GM18907 (cell line): ENCODE measurements at regions not wholly inside any gene's neighbourhood (a gene's known extent, or its start where the extent isn't known, plus 50 kb on each side); places are given as distances from the start of the nearest gene placed in this dataset.

ENCODE experiments used
- ATAC-seq: cut with Tn5 transposase; IDR thresholded peaks from one replicate; pipeline ENCODE4 v1.9.1; 2021; ENCODE audit warnings: mild to moderate bottlenecking, moderate library complexity; ENCODE audit not compliant: unreplicated experiment

GRCh38 chr7:46886669-46887374, 695.1 kb downstream of the TNS3 start:
- ATAC-seq: no peak

- no peak for ATAC-seq
Measured at GRCh38 chr7:46885167-46885566, 696.7 kb downstream of the TNS3 start.

GRCh38 chr7:46881507-46882127, 700.3 kb downstream of the TNS3 start:
- no peak for ATAC-seq

- no peak for ATAC-seq
Measured at GRCh38 chr7:46880508-46881196, 701.3 kb downstream of the TNS3 start.

DNA sequence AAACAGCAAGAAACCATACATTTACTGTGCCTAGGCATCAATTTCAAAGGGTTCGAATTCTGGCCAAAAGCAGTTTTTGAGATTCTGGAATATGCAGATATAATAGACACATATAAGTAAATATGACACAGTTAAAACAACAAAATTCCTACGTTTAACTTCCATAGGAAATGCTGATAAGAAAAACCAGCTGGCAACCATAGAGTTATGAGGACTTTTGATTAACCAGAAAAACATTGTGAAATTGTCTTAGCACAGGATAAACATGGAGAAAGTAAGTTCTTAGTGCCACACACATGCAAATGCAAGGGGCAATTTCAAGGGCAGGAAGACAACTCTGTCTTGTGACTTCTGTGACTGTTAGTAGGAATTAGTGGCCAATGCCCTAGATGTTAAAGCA, 702.1 kb downstream of the TNS3 start:
- ATAC-seq: no peak

DNA sequence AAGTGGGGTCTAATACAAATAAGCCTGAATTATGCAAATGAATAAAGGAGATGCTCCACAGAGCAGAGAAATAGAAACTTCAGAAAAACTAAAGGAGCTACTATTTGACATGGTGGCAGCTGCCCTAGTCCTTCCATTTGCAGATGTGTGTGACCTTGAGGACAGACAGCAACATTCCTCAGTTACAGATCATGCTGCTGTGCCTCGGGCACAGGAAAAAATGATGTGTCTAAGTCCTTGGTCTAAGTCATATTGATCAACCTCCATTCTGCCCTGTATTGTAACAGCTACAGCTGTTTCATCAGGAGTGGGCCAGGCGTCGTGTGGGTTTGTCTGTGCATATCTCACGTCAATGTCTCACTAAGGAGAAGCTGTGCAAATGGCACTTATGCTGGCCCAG, 710.4 kb downstream of the TNS3 start:
- ATAC-seq: no peak

DNA sequence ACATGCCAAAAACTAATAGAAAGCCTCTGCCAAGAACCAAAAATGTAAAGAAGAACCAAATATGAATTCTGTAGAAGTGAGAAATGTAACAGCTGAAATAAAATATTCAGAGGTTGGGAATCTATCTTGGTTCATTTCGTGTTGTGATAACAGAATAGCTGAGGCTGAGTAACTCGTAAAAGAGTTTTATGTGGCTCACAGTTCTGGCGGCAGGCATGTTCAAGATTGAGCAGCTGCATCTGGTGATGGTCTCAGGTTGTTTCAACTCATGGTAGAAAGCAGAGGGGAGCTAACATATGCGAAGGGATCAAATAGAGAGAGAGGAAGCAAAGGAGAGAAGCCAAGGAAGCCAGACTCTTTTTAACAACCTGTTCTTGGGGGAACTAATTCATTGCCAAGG, 717.2 kb downstream of the TNS3 start:
- ATAC-seq: no peak

- ATAC-seq: no peak
Measured at GRCh38 chr7:46859963-46860475, 721.9 kb downstream of the TNS3 start.

- ATAC-seq: no peak
Measured at GRCh38 chr7:46855851-46856250, 726.1 kb downstream of the TNS3 start.

DNA sequence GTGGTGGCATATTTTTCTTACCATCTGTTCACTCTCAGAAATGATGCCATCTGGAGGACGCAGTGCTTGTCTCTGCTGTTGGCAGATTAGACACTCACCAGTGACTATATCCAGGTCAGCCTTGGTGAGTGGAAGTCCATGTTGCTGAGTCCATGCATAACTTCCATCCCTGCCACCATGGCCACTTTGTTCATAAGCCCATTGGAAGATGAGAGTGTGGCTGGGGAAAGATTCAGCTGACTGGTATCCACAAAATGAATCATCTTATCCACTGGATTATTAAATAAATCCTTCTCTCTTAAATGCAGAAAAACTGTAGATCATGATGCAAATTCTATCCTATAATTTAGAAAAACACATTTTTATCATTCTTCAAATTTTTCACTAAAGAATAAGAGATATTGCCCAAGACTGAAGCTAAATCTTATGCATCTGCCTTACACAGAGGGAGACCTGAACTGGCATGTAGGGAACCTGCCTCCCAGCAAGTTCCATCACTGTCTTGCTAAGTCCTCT, 726.9 kb downstream of the TNS3 start:
- ATAC-seq: no peak

DNA sequence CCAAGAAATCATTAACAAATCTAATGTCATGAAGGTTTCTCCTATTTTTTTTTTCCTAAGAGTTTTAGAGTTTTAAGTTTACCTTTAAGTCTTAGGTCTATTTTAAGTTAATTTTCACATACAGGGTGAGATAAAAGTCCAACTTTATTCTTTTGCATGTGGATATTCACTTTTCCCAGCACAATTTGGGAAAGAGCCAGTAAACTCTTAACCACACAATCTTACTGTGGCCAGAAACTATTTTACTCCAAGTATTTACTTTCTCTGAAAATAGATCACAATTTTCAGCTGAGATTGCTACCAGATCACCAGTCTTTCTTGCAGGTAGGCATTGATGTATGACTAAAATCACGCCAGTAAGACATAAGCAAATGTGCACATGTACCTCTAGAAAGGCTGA, 728.5 kb downstream of the TNS3 start:
- ATAC-seq: no peak

DNA sequence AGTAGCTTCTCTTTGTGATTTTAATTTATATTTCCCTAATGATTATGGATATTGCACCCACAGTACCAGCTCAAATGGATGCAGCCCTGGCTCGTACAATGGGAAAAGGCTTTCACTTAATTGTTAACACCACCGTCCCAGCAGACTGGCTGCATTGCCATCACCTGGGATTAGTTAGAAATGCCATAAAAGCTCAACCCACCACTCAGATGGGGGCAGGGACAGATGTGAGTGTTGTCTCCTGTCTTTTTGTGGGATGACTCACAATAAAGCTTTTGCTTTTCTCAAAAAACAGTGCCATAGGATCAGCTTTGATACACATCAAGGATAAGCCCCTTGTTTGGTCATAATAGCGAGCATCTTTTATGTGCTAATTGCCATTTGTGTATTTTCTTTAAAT, 729.1 kb downstream of the TNS3 start:
- no peak for ATAC-seq

DNA sequence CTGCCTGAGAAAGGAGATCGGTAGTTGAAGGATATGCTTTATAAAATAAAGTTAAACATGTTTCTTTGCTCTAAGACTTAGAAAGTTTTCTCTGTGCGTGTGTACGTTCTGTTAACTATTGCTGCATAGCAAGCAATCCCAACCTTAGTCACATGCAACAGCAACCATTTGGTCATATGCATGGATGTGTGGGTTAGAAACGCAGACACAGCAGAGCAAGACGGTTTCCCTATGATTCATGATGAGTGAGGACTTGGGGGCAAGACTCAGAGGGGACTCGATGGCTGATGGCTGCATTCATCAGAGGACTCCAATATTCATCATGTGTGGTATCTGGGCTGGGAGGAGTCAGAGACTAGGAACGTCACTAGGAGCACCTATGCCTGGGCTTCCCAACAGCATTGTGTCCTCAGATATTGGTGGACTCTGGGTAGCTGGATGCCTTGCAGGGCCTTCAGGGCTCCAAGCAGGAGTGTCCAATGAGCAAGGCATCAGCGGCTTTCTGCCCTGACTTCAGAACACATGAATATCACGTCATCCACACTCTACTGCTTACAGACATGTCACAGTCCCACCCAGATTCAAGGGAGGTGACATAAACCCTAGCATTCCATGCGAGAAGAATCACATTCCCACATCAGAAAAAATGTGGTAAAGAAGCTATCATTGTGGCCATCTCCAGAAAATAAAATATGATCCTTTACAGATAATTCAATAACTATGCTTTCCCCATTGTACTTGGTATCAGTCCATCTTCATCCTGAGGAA, 731.2 kb downstream of the TNS3 start:
- ATAC-seq: no peak

- ATAC-seq: no peak
Measured at GRCh38 chr7:46848944-46849343, 733.0 kb downstream of the TNS3 start.

- no peak for ATAC-seq
Measured at GRCh38 chr7:46848311-46848710, 733.6 kb downstream of the TNS3 start.

- no peak for ATAC-seq
Measured at GRCh38 chr7:46847126-46847525, 734.8 kb downstream of the TNS3 start.

- no peak for ATAC-seq
Measured at GRCh38 chr7:46844486-46844885, 737.4 kb downstream of the TNS3 start.

DNA sequence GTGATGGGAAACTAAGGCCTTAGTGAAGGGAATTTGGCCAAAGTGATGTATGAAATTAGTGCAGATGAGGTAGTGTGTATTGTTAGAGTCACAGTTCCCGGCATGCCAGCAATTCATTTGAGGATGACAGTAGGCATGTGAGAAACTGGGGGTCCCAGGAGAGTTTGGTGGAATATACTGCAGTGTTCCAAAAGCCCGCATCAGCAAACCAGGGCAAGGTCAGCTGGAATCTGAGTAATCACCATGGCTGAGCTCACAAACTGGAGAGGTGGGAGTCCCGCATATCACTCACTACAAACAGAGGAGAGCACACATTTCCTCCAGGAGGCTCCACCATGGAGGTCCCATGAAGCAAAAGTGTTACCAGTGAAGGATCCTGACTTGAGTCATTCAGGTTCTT, 740.7 kb downstream of the TNS3 start:
- no peak for ATAC-seq

- ATAC-seq: no peak
Measured at GRCh38 chr7:46839651-46840050, 742.3 kb downstream of the TNS3 start.

- ATAC-seq: no peak
Measured at GRCh38 chr7:46838463-46838862, 743.4 kb downstream of the TNS3 start.

- no peak for ATAC-seq
Measured at GRCh38 chr7:46835556-46835955, 746.4 kb downstream of the TNS3 start.
